ENCODE measurements at regions not wholly inside any gene's neighbourhood (a gene's known extent, or its start where the extent isn't known, plus 50 kb on each side); places are given as distances from the start of the nearest gene placed in this dataset.

DNA sequence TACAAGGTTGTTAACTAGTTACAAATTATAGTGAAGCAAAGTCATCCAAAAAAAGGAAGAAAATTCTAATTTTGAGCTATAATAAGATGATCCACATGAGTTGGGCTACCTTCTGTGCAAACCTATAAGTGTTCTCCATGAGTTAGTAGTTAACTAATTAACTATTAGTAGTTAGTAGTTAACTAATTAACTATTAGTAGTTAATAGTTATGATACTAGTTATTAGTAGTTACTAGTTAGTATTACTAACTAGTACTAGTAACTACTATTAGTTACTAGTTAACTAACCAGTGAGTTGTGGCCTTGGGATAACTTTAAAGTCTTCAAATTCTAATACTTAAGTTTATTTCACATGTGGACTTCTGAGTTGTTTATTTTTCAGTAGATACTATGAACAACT lies 453.4 kb upstream of the GRM3 start:
- H3K4me3 Mint-ChIP-seq: no peak overlapping the region
- no peak for TF ChIP-seq EZH2 (IDR thresholded peaks at IDR 0.05; ENCODE audit: borderline replicate concordance, insufficient read depth, low read depth, low read length, poor library complexity, severe bottlenecking)
- TF ChIP-seq, protein P1, sequence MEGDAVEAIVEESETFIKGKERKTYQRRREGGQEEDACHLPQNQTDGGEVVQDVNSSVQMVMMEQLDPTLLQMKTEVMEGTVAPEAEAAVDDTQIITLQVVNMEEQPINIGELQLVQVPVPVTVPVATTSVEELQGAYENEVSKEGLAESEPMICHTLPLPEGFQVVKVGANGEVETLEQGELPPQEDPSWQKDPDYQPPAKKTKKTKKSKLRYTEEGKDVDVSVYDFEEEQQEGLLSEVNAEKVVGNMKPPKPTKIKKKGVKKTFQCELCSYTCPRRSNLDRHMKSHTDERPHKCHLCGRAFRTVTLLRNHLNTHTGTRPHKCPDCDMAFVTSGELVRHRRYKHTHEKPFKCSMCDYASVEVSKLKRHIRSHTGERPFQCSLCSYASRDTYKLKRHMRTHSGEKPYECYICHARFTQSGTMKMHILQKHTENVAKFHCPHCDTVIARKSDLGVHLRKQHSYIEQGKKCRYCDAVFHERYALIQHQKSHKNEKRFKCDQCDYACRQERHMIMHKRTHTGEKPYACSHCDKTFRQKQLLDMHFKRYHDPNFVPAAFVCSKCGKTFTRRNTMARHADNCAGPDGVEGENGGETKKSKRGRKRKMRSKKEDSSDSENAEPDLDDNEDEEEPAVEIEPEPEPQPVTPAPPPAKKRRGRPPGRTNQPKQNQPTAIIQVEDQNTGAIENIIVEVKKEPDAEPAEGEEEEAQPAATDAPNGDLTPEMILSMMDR (IDR thresholded peaks at IDR 0.05): no peak
- Histone ChIP-seq H4K20me1 (ENCODE audit: control insufficient read depth, insufficient read depth, low read length, poor library complexity, severe bottlenecking) (no peaks in the 10 kb centered on the region), H3K4me2 (replicated peaks; ENCODE audit: low read depth, low read length, poor library complexity, severe bottlenecking) (no peak overlapping the region), H2AFZ (ENCODE audit: insufficient read depth, low read depth, low read length, poor library complexity, severe bottlenecking) (no peak overlapping the region), H3K79me2 (ENCODE audit: control insufficient read depth, insufficient read depth, low read length) (no peaks in the 10 kb centered on the region), H3K36me3 (replicated peaks in 1 of 2; ENCODE audit: control extremely low read depth in 1 of 2, control insufficient read depth in 1 of 2, extremely low read depth in 1 of 2, insufficient read depth in 2 of 2, low read length in 1 of 2) (no peaks in the 10 kb centered on the region), H3K9ac (ENCODE audit: low read length) (no peak overlapping the region), H3K4me3 (ENCODE audit: control extremely low read depth in 1 of 5, extremely low read depth in 1 of 5, insufficient read depth in 1 of 5, low read depth in 2 of 5, low read length in 4 of 5) (no peak overlapping the region), H3K27ac (ENCODE audit: low read length in 2 of 2) (no peak overlapping the region), H3K4me1 (ENCODE audit: control insufficient read depth in 2 of 2, insufficient read depth in 2 of 2, low read length in 2 of 2) (no peaks in the 10 kb centered on the region), H3K9me3 (ENCODE audit: control extremely low read depth in 1 of 3, control insufficient read depth in 2 of 3, insufficient read depth in 1 of 3, low read length in 2 of 3) (no peaks in the 10 kb centered on the region), H3K27me3 (replicated peaks in 1 of 4; ENCODE audit: control extremely low read depth in 1 of 4, control insufficient read depth in 3 of 4, insufficient read depth in 4 of 4, low read length in 3 of 4) (no peaks in the 10 kb centered on the region)
- intact Hi-C loops (cut with micrococcal nuclease): no loop called here
- POLR2A ChIA-PET: no interaction called here
- no peak for DNase-seq
- no peak for ATAC-seq (ENCODE audit: low read depth)
- H3K27me3 Mint-ChIP-seq: no peaks in the 10 kb centered on the region
- no peaks in the 10 kb centered on the region for H3K4me1 Mint-ChIP-seq
- no peak overlapping the region for H3K27ac Mint-ChIP-seq
- CTCF ChIA-PET: no interaction called here
- H3K9me3 Mint-ChIP-seq (ENCODE audit: insufficient read depth): peaks cover 2% of the 10 kb centered on the region

DNA sequence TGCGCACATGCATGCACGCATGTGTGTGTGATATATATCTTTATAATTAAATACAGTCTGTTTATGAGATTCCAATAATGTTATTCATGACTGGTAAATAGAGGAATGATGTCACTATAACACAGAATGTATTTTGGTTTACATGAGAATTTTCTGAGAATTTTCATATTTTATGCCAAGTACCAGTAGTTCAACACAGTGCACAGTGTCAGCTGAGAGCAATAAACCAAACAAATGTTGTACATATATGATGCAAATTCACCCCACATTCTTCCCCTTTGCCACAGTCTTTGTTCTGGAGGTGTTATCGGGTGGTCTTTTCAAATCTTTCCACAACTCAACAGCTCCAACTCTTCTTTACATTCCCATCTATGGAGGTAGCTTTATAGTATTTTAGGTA lies 462.2 kb upstream of the GRM3 start:
- Histone ChIP-seq H3K9me3 (ENCODE audit: control extremely low read depth in 1 of 3, control insufficient read depth in 2 of 3, insufficient read depth in 1 of 3, low read length in 2 of 3) (no peaks in the 10 kb centered on the region), H2AFZ (ENCODE audit: insufficient read depth, low read depth, low read length, poor library complexity, severe bottlenecking) (no peak overlapping the region), H3K79me2 (ENCODE audit: control insufficient read depth, insufficient read depth, low read length) (no peaks in the 10 kb centered on the region), H3K4me1 (ENCODE audit: control insufficient read depth in 2 of 2, insufficient read depth in 2 of 2, low read length in 2 of 2) (no peaks in the 10 kb centered on the region), H3K4me3 (ENCODE audit: control extremely low read depth in 1 of 5, extremely low read depth in 1 of 5, insufficient read depth in 1 of 5, low read depth in 2 of 5, low read length in 4 of 5) (no peak overlapping the region), H3K27me3 (replicated peaks in 1 of 4; ENCODE audit: control extremely low read depth in 1 of 4, control insufficient read depth in 3 of 4, insufficient read depth in 4 of 4, low read length in 3 of 4) (no peaks in the 10 kb centered on the region), H3K36me3 (replicated peaks in 1 of 2; ENCODE audit: control extremely low read depth in 1 of 2, control insufficient read depth in 1 of 2, extremely low read depth in 1 of 2, insufficient read depth in 2 of 2, low read length in 1 of 2) (no peaks in the 10 kb centered on the region), H3K4me2 (replicated peaks; ENCODE audit: low read depth, low read length, poor library complexity, severe bottlenecking) (no peak overlapping the region), H3K27ac (ENCODE audit: low read length in 2 of 2) (no peak overlapping the region), H4K20me1 (ENCODE audit: control insufficient read depth, insufficient read depth, low read length, poor library complexity, severe bottlenecking) (no peaks in the 10 kb centered on the region), H3K9ac (ENCODE audit: low read length) (no peak overlapping the region)
- WGBS (ENCODE audit: insufficient coverage): no CpG with 5 or more reads among the region's 3 CpGs
- POLR2A ChIA-PET: no interaction called here
- H3K4me3 Mint-ChIP-seq: no peak overlapping the region
- intact Hi-C loops (cut with micrococcal nuclease): no loop called here
- H3K27ac Mint-ChIP-seq: no peak overlapping the region
- H3K4me1 Mint-ChIP-seq: no peaks in the 10 kb centered on the region
- CTCF ChIA-PET: no interaction called here
- TF ChIP-seq, protein P1 (IDR thresholded peaks at IDR 0.05): no peak
- TF ChIP-seq EZH2 (IDR thresholded peaks at IDR 0.05; ENCODE audit: borderline replicate concordance, insufficient read depth, low read depth, low read length, poor library complexity, severe bottlenecking): no peak
- no peak for DNase-seq
- ATAC-seq (ENCODE audit: low read depth): no peak
- no peaks in the 10 kb centered on the region for H3K27me3 Mint-ChIP-seq
- H3K9me3 Mint-ChIP-seq (ENCODE audit: insufficient read depth): no peaks in the 10 kb centered on the region
